Endodermal cell (in vitro differentiated cells): ENCODE measurements at regions not wholly inside any gene's neighbourhood (a gene's known extent, or its start where the extent isn't known, plus 50 kb on each side); places are given as distances from the start of the nearest gene placed in this dataset.

Experiments
- DNase-seq: peaks from one replicate; pipeline ENCODE4 v3.0.0-alpha.2; 2017
- H3K27ac ChIP-seq: 2 replicates; pipeline ENCODE4 v1.5.1; 2013; ENCODE audit warnings: mild to moderate bottlenecking, low read depth, low read length, moderate library complexity
- H3K27me3 ChIP-seq: 2 replicates; pipeline ENCODE4 v1.6.1; 2013; ENCODE audit warnings: mild to moderate bottlenecking, low read length, moderate library complexity; ENCODE audit not compliant: insufficient read depth, control insufficient read depth, poor library complexity, severe bottlenecking
- H3K36me3 ChIP-seq: 2 replicates; pipeline ENCODE4 v1.7.0; 2013; ENCODE audit warnings: mild to moderate bottlenecking, low read length, moderate library complexity; ENCODE audit not compliant: control insufficient read depth, insufficient read depth
- H3K4me1 ChIP-seq: one replicate; pipeline ENCODE4 v1.7.0; 2013; ENCODE audit warnings: low read length; ENCODE audit not compliant: control insufficient read depth, insufficient read depth
- H3K4me3 ChIP-seq: 2 replicates; pipeline ENCODE4 v1.5.1; 2013; ENCODE audit warnings: mild to moderate bottlenecking, low read length, moderate library complexity
- H3K9ac ChIP-seq: 2 replicates; pipeline ENCODE4 v1.6.1; 2013; ENCODE audit warnings: mild to moderate bottlenecking, low read length, moderate library complexity; ENCODE audit not compliant: poor library complexity, severe bottlenecking; ENCODE audit errors: extremely low read depth
- H3K9me3 ChIP-seq: 2 replicates; pipeline ENCODE4 v1.6.1; 2013; ENCODE audit warnings: mild to moderate bottlenecking, low read length, moderate library complexity; ENCODE audit not compliant: control insufficient read depth
- H3K27ac Mint-ChIP-seq: 2 replicates; pipeline ENCODE4 v1.8.0; 2020; ENCODE audit warnings: mixed read lengths
- H3K27me3 Mint-ChIP-seq: 2 replicates; pipeline ENCODE4 v1.8.0; 2021; ENCODE audit warnings: mild to moderate bottlenecking, mixed read lengths; ENCODE audit not compliant: insufficient read depth
- H3K36me3 Mint-ChIP-seq: 2 replicates; pipeline ENCODE4 v1.8.0; 2020; ENCODE audit warnings: low read depth, mixed read lengths
- H3K4me1 Mint-ChIP-seq: 2 replicates; pipeline ENCODE4 v1.8.0; 2020; ENCODE audit warnings: mixed read lengths
- H3K4me3 Mint-ChIP-seq: 2 replicates; pipeline ENCODE4 v1.8.0; 2020; ENCODE audit warnings: mild to moderate bottlenecking, moderate library complexity, mixed read lengths
- H3K9me3 Mint-ChIP-seq: 2 replicates; pipeline ENCODE4 v1.8.0; 2020; ENCODE audit warnings: mild to moderate bottlenecking, mixed read lengths
- CTCF ChIP-seq: fragments of 200-600 bp; sonication (generic); conservative IDR thresholded peaks from 2 replicates; pipeline ENCODE4 v1.5.0; 2021; ENCODE audit warnings: antibody characterized with exemption, mild to moderate bottlenecking
- WGBS, 2 experiments: methylation state at CpG; one replicate each; pipeline versions ENCODE4 v1.1.5 to v1.1.7; 2013; ENCODE audit warnings: missing lambda C conversion rate in 2 of 2, mixed read lengths in 1 of 2; ENCODE audit not compliant: insufficient coverage in 1 of 2, insufficient read length in 1 of 2; 5-methylcytosine and 5-hydroxymethylcytosine counted together

- no peak for TF ChIP-seq CTCF
- H3K27me3 ChIP-seq: peaks cover 12% of the 10 kb centered on the region
- Mint-ChIP-seq H3K4me3 (no peak overlapping the region), H3K36me3 (no peaks in the 10 kb centered on the region), H3K27me3 (peaks cover 14% of the 10 kb centered on the region), H3K27ac (no peak overlapping the region), H3K4me1 (peaks cover 19% of the 10 kb centered on the region), H3K9me3 (no peaks in the 10 kb centered on the region)
- WGBS, 2 experiments: 88 to 93% methylated on average over 8 to 12 of the region's 12 CpGs
- no peak overlapping the region for H3K4me3 ChIP-seq
- H3K27ac ChIP-seq: no peak overlapping the region
- no peaks in the 10 kb centered on the region for H3K9me3 ChIP-seq
- DNase-seq: no peak
- H3K9ac ChIP-seq: no peak overlapping the region
- no peaks in the 10 kb centered on the region for H3K4me1 ChIP-seq
- no peaks in the 10 kb centered on the region for H3K36me3 ChIP-seq
These were observed 126.2 kb upstream of the LMO4 start for GRCh38 chr1:87202451-87202850.

- Mint-ChIP-seq H3K4me1 (peaks cover 19% of the 10 kb centered on the region), H3K36me3 (no peaks in the 10 kb centered on the region), H3K9me3 (no peaks in the 10 kb centered on the region), H3K4me3 (no peak overlapping the region), H3K27me3 (peaks cover 14% of the 10 kb centered on the region), H3K27ac (no peak overlapping the region)
- Histone ChIP-seq H3K4me1 (no peaks in the 10 kb centered on the region), H3K9me3 (no peaks in the 10 kb centered on the region), H3K36me3 (no peaks in the 10 kb centered on the region), H3K4me3 (no peak overlapping the region), H3K27me3 (peaks cover 16% of the 10 kb centered on the region), H3K27ac (no peak overlapping the region), H3K9ac (no peak overlapping the region)
- DNase-seq: no peak
- 94 to 95% methylated on average over 16 of the region's 16 CpGs for WGBS, 2 experiments
- no peak for TF ChIP-seq CTCF
These were observed 125.6 kb upstream of the LMO4 start for GRCh38 chr1:87202922-87203655.

- no peak for DNase-seq
- no peaks in the 10 kb centered on the region for H3K9me3 ChIP-seq
- no peaks in the 10 kb centered on the region for H3K36me3 Mint-ChIP-seq
- peaks cover 16% of the 10 kb centered on the region for H3K27me3 ChIP-seq
- H3K27ac ChIP-seq: no peak overlapping the region
- no peaks in the 10 kb centered on the region for H3K9me3 Mint-ChIP-seq
- H3K4me3 Mint-ChIP-seq: no peak overlapping the region
- peaks cover 14% of the 10 kb centered on the region for H3K27me3 Mint-ChIP-seq
- no peak overlapping the region for H3K27ac Mint-ChIP-seq
- 78 to 84% methylated on average over 3 to 5 of the region's 5 CpGs for WGBS, 2 experiments
- no peak for TF ChIP-seq CTCF
- H3K36me3 ChIP-seq: no peaks in the 10 kb centered on the region
- H3K4me1 Mint-ChIP-seq: peaks cover 19% of the 10 kb centered on the region
- no peak overlapping the region for H3K9ac ChIP-seq
- H3K4me3 ChIP-seq: no peak overlapping the region
- no peaks in the 10 kb centered on the region for H3K4me1 ChIP-seq
These were observed 124.8 kb upstream of the LMO4 start for GRCh38 chr1:87203904-87204303.
